H4 (cell line): ENCODE measurements at regions not wholly inside any gene's neighbourhood (a gene's known extent, or its start where the extent isn't known, plus 50 kb on each side); places are given as distances from the start of the nearest gene placed in this dataset.
"Not testable (repeated sequence)": the region's sequence is repeated elsewhere in the genome, so short reads cannot be mapped to it uniquely, and the experiment has no call there.

Experiments
- DNase-seq: peaks from one replicate; pipeline ENCODE4 v3.0.0-alpha.2; 2015; ENCODE audit warnings: low spot score

DNA sequence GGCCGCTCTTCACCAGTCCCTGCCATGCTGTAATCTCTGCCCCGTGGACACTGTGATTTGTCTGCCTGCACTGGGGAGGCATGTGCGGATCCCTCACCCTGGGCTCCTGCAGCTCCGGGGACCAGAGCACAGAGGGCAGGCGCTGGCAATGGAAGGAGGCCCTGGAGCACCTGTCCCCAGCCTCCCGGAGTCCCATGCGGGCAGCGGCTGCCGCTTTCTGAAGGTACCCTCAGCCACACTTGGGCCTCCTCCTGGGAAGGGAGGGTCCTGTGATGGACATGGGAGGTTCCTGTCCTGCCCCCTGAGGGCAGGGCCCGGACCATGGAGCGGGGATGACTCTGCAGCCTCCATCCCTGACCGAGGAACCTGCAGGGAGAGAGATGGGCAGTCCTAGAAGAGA is 297.4 kb upstream of the SFSWAP start:
- no peak for DNase-seq

GRCh38 chr12:131414155-131414922 is 296.6 kb upstream of the SFSWAP start:
- DNase-seq: not testable (repeated sequence)

DNA sequence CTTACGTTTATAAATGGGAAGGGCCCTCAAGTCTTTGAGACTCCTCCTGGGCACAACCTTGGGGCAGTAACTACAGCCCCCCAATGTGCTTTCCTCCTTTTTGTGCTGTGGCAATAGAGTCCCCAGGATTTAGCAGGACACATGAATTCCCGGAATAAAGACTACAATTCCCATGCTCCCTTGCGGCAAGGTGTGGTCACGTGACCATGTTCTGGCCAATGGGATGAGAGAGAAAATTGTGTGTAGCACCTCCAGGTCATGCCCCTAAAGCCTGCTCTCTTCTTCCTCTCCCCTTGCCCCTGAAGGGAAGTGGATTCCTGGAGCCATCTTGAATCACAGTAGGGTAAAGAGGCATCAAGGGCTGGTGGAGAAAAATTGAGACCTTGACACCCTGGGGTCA is 295.1 kb upstream of the SFSWAP start:
- DNase-seq: no peak

- no peak for DNase-seq
Observed at GRCh38 chr12:131418121-131418520, 292.8 kb upstream of the SFSWAP start.

DNA sequence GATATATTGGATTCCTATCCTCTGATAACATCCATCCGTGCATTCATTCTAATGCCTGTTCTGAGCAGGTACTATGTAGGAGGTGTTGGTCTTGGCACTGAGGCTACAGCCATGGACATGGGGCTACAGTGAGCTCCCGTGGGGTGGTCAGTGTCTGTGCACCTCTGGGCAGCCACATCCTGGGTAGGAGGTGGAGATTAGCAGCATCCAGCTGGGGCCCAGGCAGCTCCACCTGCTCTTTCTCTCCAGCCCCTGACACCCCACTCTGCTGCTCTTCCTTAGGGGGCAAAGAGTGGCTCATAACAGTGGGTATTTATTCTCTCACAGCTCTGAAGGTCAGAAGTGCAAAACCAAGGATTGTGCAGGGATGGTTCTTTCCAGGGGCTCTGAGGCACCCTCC is 292.0 kb upstream of the SFSWAP start:
- no peak for DNase-seq

DNA sequence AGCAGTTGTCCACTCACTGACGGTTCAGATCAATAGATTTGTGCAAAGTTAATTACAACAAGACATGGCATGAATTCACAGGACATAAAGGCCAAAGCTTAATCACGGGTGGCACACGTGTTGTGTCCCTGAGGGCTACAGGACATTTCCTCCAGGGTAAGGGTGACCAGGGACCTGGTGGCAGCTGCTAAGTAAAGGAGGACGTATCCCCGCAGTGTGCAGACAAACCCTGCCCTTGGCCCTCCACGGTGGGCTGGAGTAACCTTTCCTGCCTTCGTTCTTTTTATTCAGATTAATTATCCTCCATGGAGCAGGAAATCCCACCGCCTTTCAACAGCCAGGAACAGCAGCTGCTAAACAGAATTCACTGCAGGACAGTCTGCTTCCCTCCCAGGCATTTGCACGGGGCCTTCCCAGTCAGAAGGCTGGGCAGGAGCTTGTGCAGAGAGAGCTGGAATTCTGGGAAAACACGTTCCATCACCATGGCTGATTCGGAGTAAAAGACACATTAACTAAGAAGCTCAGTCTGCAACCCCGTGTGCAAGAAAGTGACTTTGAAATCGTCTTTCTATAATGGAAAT is 289.9 kb upstream of the SFSWAP start:
- DNase-seq: no peak

DNA sequence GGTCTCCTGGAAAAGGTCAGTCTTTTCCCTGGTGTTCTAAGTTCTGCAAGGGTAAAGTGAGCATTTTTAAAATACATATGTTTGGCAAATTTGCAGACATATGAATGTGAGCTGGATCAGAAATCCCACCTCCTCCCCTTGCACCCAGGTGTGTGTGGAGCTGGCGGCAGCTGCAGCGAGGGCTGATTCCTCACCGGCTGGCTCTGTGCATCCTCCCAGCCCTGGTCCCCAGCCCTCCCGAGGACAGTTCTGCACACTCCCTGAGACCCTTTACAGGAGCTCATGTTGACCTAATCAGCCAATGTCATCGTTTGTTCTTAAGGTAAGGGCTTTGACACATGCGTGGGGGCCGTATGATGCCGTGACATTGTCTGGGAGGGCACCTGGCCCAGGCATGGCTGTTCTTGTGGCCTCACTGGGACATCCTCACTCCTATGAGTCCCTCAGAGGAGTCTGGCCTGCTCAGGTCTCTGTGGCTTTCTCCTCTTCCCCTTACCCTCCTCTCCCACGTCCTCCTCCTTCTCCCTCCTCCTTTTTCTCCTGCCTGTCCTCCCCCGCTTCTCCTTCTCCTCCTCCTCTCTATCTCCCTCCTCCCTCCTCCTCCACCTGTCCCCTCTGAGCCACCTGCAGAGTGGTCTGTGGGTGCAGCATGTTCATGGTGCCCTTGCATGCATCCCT is 289.2 kb upstream of the SFSWAP start:
- no peak for DNase-seq

- DNase-seq: no peak
Observed at GRCh38 chr12:131422187-131422520, 288.7 kb upstream of the SFSWAP start.

DNA sequence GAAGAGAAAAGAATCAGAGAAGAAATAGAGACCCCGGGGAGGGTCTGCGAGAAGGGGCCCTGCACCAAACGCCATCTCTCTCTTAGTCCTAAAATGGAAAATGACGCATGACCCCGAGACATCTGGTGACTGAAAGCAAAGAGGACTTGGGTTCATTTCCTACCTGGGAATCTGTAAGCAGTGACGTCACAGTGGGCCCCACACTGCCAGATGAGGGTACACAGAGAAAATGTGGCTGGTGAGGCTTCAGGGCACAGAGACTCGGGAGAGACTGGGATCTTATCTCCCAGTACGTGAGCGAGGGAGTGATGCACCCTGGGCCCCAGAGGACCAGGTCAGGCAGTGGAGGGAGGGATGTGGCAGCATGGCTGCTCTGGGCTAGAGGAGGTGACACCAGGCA is 288.1 kb upstream of the SFSWAP start:
- DNase-seq: no peak

GRCh38 chr12:131424270-131424669 is 286.6 kb upstream of the SFSWAP start:
- no peak for DNase-seq

DNA sequence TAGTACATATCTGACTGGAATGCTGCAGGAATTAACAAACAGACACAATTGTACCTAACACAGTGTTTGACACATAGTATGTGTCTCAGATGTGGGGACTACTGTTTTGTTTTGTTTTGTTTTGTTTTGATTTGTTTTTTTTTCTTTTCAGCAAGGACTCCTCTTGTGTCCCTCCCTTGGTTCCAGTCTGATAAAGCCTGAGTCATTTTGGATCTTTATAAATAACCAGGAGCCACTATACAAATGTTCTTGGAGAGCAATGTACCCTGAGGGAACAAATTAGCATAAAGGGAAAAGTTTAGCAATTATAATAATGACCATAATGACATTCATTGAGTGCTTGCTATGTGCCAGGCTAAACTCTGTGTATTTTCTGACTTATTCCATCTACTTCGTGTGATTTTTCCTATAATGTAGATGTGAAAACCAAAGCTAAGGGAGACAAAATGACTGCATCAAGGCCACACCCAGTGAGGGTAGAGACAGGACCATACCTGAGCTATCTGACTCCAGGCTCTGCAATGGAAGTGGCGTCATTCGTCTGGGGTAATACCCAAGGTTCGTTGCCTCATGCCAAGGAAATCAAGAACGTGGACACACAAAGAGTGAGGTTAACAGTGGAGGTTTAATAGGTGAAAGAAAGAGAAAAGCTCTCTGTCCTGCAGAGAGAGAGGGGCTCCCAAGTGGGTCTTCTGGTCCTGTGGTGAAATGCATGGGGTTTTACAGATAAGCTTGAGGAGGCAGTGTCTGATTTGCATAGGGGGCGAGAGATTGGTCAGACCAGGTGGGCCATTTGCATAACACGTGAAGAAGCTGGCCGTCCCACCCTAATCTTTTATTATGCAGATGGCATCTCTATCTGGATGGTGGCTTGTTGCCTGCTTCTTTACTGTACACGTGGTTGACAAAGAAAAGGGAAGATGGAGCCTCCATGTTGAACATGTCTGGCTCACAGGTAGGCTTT is 285.5 kb upstream of the SFSWAP start:
- DNase-seq: no peak

DNA sequence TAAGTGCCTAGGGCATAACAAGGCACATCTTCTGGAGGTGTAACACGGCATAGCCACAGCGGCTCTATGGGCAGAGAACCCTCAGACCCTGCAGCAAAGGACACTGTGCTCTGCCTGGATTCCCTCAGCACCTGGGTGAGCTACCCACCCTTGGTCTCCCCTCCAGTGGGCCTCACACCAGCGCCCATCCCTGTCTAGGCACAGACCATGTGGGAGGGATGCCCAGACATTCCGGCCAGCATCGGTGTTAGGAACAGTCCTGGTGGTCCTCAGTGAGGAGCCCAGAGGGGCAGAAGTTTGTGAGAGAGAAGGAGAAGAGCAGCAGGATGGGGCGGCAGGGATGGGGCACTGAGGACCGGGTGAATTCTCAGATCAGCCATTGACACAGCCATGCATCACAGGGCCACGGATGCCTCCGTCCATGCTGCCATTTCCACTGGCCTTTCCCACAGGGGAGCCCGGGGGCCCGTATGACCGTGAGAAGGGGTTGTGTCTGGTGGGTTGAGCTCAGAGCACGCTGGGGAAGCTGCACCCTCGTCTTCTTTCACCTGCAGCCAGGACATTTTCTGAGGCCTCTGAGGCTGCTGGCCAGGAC is 282.7 kb upstream of the SFSWAP start:
- no peak for DNase-seq

- not testable (repeated sequence) for DNase-seq
Observed at GRCh38 chr12:131429221-131429620, 281.7 kb upstream of the SFSWAP start.

DNA sequence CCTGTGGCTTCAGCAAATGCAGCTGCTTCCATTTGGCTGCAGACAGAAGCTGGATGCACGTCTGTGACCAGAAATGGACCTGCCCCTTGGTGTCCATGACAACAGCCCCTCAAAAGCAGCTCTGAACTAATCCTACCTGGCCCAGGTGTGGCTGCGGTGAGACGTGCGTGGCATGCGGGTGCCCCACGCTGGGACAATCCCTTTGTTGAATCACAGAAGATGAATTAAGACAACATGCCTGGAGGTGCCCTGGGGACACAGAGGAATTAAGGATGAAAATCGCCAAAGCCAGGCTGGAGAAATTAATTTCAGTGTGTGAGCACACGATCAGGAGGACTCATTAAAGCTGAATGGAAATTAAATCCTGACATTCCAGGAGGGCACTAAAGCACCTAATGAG is 281.2 kb upstream of the SFSWAP start:
- not testable (repeated sequence) for DNase-seq

- no peak for DNase-seq
Observed at GRCh38 chr12:131430158-131430742, 280.6 kb upstream of the SFSWAP start.

DNA sequence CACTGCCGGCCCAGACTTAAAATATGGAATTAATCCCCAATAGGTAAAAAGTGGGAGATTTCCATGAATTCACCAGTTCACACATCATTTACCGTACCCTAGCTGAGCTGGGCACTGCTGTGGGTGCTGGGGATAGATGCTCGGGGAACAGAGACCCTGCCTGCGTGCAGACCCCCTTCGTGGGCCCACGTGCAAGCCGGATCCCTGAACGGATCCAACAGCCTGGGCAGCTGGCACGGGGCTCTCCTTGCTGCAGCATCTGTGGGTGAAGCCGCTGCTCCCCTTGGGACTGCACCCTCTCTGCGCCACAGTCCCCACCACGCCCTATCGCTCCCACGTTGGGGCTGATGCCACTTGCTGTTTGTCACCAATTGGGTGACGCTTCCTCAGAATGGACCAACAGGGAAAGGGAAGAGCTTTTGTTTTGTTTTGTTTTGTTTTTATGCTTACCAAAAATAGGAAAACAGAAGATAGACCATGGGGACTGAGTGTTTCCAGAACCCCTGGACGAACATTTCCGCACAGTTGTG is 279.7 kb upstream of the SFSWAP start:
- not testable (repeated sequence) for DNase-seq

DNA sequence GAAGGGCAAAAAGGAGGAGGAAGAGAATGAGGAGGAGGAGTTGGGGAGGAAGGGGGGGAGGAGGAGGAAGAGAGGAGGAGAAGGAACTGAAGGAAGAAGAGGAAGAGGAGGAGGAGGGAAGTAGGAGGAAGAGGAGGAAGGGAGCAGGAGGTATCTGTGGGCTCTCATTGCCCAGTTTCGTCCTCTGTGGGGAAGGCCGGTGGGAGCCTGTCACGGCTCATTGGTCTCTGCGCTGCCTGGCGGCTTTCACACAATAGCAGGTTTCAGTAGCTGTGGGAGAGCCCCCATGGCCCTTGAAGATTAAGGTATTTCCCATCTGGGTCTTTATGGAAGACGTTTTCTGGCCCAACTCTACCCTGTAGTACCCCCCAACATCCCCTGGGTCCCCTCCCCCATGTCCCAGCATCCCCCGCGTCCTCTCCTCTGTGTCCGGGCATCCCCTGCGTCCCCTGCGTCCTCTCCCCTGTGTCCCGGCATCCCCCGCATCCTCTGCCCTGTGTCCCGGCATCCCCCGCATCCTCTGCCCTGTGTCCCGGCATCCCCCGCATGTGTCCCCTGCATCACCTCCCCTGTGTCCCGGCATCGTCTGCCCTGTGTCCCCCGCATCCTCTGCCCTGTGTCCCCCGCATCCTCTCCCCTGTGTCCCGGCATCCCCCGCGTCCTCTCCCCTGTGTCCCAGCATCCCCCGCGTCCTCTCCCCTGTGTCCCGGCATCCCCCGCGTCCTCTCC is 278.2 kb upstream of the SFSWAP start:
- DNase-seq: no peak

GRCh38 chr12:131434208-131435125 is 276.4 kb upstream of the SFSWAP start:
- DNase-seq: no peak
